GM12878 (cell line): ENCODE measurements at regions not wholly inside any gene's neighbourhood (a gene's known extent, or its start where the extent isn't known, plus 50 kb on each side); places are given as distances from the start of the nearest gene placed in this dataset.

Experiments used
- ATAC-seq: fragments of 200-7000 bp; cut with Tn5 transposase; 3 replicates; pipeline ENCODE4 v1.9.1; 2020; ENCODE audit warnings: mild to moderate bottlenecking, moderate library complexity
- BruUV-seq: library from RNA; stranded (reverse); fragments of 400-500 nt; replicated peaks from 2 replicates; lab custom pipeline; 2021; lab: Mats Ljungman, UMichigan
- CTCF ChIA-PET: fragments of 300-600 bp; sonication (Branson Sonifier 250); formaldehyde crosslinking; extraction: SDS; loops from one replicate; lab custom pipeline; 2021; ENCODE audit warnings: inconsistent platforms; lab: Yijun Ruan, JAX
- POLR2A ChIA-PET: fragments of 350-600 bp; formaldehyde crosslinking; extraction: SDS; loops from one replicate; lab custom pipeline; 2021; ENCODE audit warnings: inconsistent platforms; lab: Charles Lee
- RAD21 ChIA-PET: fragments of 300-600 bp; sonication (Branson Sonifier 250); formaldehyde crosslinking; loops from one replicate; lab custom pipeline; 2023; ENCODE audit warnings: antibody characterized with exemption; ENCODE audit not compliant: unreplicated experiment; lab: Charles Lee
- SMC1A ChIA-PET: fragments of 300-600 bp; sonication (Branson Sonifier 250); formaldehyde crosslinking; loops from one replicate; lab custom pipeline; 2023; ENCODE audit not compliant: unreplicated experiment, uncharacterized antibody; lab: Charles Lee
- DNase-seq: peaks from one replicate; pipeline ENCODE4 v3.0.0-alpha.2; 2011; ENCODE audit warnings: low read depth, low spot score
- FAIRE-seq: peaks from 3 replicates; lab custom pipeline; 2011; peaks lifted over from hg19 to GRCh38; lab: Jason Lieb, UNC
- H2AFZ ChIP-seq: 2 replicates; pipeline ENCODE4 v1.6.0; 2011; ENCODE audit warnings: low read depth, low read length, control low read depth; ENCODE audit not compliant: control insufficient read depth
- H3K27ac ChIP-seq: 2 replicates; pipeline ENCODE4 v1.5.1; 2011; ENCODE audit warnings: control low read depth; ENCODE audit not compliant: control insufficient read depth, insufficient read depth
- H3K27me3 ChIP-seq, 2 experiments: replicated peaks in 1 of 2; 2 replicates each; pipeline versions ENCODE4 v1.6.0 to v1.6.1; 2011; ENCODE audit warnings: low read length in 1 of 2; ENCODE audit not compliant: control insufficient read depth in 2 of 2, insufficient read depth in 2 of 2
- H3K36me3 ChIP-seq, 2 experiments: 2 replicates each; pipeline ENCODE4 v1.5.1; 2011; ENCODE audit warnings: low read length in 1 of 2; ENCODE audit not compliant: control insufficient read depth in 2 of 2, insufficient read depth in 2 of 2
- H3K4me1 ChIP-seq: 2 replicates; pipeline ENCODE4 v1.6.1; 2011; ENCODE audit warnings: mild to moderate bottlenecking, low read length, moderate library complexity, mixed read lengths; ENCODE audit not compliant: control insufficient read depth, insufficient read depth
- H3K4me2 ChIP-seq: 2 replicates; pipeline ENCODE4 v1.6.0; 2011; ENCODE audit warnings: control low read depth; ENCODE audit not compliant: control insufficient read depth, insufficient read depth
- H3K4me3 ChIP-seq: fragments of 200-600 bp; sonication (generic); 2 replicates; pipeline ENCODE4 v1.5.1; 2016
- H3K79me2 ChIP-seq: 2 replicates; pipeline ENCODE4 v1.6.0; 2011; ENCODE audit warnings: low read length; ENCODE audit not compliant: control insufficient read depth, insufficient read depth
- H3K9ac ChIP-seq: 2 replicates; pipeline ENCODE4 v1.8.0; 2011; ENCODE audit warnings: low read length, control low read depth, mixed read lengths; ENCODE audit not compliant: control insufficient read depth, insufficient read depth
- H3K9me3 ChIP-seq: replicated peaks from 3 replicates; pipeline ENCODE4 v1.5.1; 2011; ENCODE audit warnings: mild to moderate bottlenecking, low read length; ENCODE audit not compliant: control insufficient read depth, insufficient read depth
- H4K20me1 ChIP-seq: 2 replicates; pipeline ENCODE4 v1.6.0; 2011; ENCODE audit not compliant: control insufficient read depth, insufficient read depth
- BMI1 ChIP-seq: fragments of 450-650 bp; IDR thresholded peaks from 2 replicates; pipeline ENCODE4 v1.6.1; 2016; ENCODE audit warnings: mild to moderate bottlenecking, moderate library complexity, borderline replicate concordance
- CREB1 ChIP-seq: IDR thresholded peaks from 2 replicates; pipeline ENCODE4 v1.6.1; 2012; ENCODE audit warnings: low read depth, mild to moderate bottlenecking, inconsistent platforms
- GABPA ChIP-seq: IDR thresholded peaks from 2 replicates; pipeline ENCODE4 v1.6.1; 2014; ENCODE audit warnings: antibody characterized with exemption, low read depth, mild to moderate bottlenecking, inconsistent platforms
- KLF5 ChIP-seq: fragments of 450-650 bp; IDR thresholded peaks from 2 replicates; pipeline ENCODE4 v1.6.1; 2014; ENCODE audit warnings: mild to moderate bottlenecking; ENCODE audit not compliant: partially characterized antibody
- RB1 ChIP-seq: fragments of 450-650 bp; formaldehyde crosslinking; IDR thresholded peaks from 2 replicates; pipeline ENCODE4 v1.6.1; 2017; ENCODE audit warnings: mild to moderate bottlenecking, borderline replicate concordance
- SMARCA5 ChIP-seq: fragments of 450-650 bp; IDR thresholded peaks from 2 replicates; pipeline ENCODE4 v1.6.1; 2017; ENCODE audit warnings: mild to moderate bottlenecking
- SPI1 ChIP-seq: IDR thresholded peaks from 2 replicates; pipeline ENCODE4 v1.6.1; 2011; ENCODE audit warnings: low read depth, mild to moderate bottlenecking, low read length, moderate library complexity, borderline replicate concordance; ENCODE audit not compliant: insufficient read depth
- YBX1 ChIP-seq: fragments of 450-650 bp; IDR thresholded peaks from 2 replicates; pipeline ENCODE4 v1.6.1; 2016; ENCODE audit warnings: antibody characterized with exemption
- ZSCAN29 ChIP-seq: fragments of 450-650 bp; IDR thresholded peaks from 2 replicates; pipeline ENCODE4 v1.6.1; 2017; ENCODE audit warnings: mild to moderate bottlenecking, moderate library complexity
- WGBS: methylation state at CpG from one replicate; pipeline ENCODE4 v1.1.6; 2016; ENCODE audit warnings: low lambda C conversion rate; ENCODE audit not compliant: insufficient replicate concordance, insufficient coverage; ENCODE audit errors: missing lambda C conversion rate; 5-methylcytosine and 5-hydroxymethylcytosine counted together
- in situ Hi-C: fragments of 300-500 bp; cut with MboI; formaldehyde crosslinking; loops from 9 replicates; pipeline ENCODE4 v1.14.3; 2018; ENCODE audit warnings: mixed read lengths
- intact Hi-C: fragments of 100-400 bp; cut with micrococcal nuclease; formaldehyde crosslinking; loops from one replicate; pipeline ENCODE4 v1.14.2; 2022; ENCODE audit not compliant: unreplicated experiment
- TF ChIP-seq, protein P1 (sequence below): fragments of 450-650 bp; IDR thresholded peaks from 2 replicates; pipeline ENCODE4 v1.6.1; 2018; ENCODE audit warnings: mild to moderate bottlenecking, low read depth, moderate library complexity; ENCODE audit not compliant: partially characterized antibody

DNA sequence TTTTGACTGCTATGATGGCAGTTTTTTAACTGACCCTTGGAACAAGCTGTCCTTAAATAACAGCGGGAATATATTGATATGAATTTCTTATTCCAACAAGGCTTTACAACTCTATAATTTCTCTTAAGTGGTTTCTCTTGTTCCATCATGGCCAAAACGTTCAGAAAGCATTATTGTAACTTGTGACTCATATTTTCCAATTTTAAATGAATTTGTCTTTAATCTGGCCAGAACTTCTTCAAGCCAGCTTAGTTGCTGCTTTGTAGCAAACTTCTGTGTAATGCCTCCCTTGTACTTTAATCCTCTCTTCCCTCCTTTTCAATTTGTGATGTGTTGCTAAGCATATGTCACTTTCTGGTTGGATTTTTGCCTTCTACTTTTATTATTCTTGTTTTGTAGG is 271.9 kb downstream of the KIF20B start:
- in situ Hi-C loops (no loop called here), intact Hi-C loops (no loop called here)
- ChIA-PET RAD21 (interaction anchor here (0.7 kb wide), 1 partner anchor 351 kb away, joined by 4 read pairs; no protein-coding TSS in a partner anchor), POLR2A (interaction anchor here (0.6 kb wide), 1 partner anchor 16 kb away, joined by 3 read pairs; no protein-coding TSS in a partner anchor), SMC1A (interaction anchor here (1.1 to 1.8 kb wide), 2 partner anchors 17 to 46 kb away, joined by 3 to 4 read pairs; no protein-coding TSS in a partner anchor), CTCF (no interaction called here)
- H2AFZ ChIP-seq: no peak overlapping the region
- no TSS peak for BruUV-seq
- no peaks in the 10 kb centered on the region for H3K27me3 ChIP-seq
- ATAC-seq (no peak), FAIRE-seq (no peak), DNase-seq (no peak)
- no peaks in the 10 kb centered on the region for H4K20me1 ChIP-seq
- no peaks in the 10 kb centered on the region for H3K9me3 ChIP-seq
- H3K27ac ChIP-seq: no peak overlapping the region
- no peaks in the 10 kb centered on the region for H3K79me2 ChIP-seq
- H3K4me1 ChIP-seq: no peaks in the 10 kb centered on the region
- no peak overlapping the region for H3K9ac ChIP-seq
- TF ChIP-seq KLF5: no peak
- TF ChIP-seq BMI1: no peak
- TF ChIP-seq ZSCAN29: no peak
- TF ChIP-seq, protein P1, sequence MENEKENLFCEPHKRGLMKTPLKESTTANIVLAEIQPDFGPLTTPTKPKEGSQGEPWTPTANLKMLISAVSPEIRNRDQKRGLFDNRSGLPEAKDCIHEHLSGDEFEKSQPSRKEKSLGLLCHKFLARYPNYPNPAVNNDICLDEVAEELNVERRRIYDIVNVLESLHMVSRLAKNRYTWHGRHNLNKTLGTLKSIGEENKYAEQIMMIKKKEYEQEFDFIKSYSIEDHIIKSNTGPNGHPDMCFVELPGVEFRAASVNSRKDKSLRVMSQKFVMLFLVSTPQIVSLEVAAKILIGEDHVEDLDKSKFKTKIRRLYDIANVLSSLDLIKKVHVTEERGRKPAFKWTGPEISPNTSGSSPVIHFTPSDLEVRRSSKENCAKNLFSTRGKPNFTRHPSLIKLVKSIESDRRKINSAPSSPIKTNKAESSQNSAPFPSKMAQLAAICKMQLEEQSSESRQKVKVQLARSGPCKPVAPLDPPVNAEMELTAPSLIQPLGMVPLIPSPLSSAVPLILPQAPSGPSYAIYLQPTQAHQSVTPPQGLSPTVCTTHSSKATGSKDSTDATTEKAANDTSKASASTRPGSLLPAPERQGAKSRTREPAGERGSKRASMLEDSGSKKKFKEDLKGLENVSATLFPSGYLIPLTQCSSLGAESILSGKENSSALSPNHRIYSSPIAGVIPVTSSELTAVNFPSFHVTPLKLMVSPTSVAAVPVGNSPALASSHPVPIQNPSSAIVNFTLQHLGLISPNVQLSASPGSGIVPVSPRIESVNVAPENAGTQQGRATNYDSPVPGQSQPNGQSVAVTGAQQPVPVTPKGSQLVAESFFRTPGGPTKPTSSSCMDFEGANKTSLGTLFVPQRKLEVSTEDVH: no peak
- TF ChIP-seq RB1: no peak
- no peak for TF ChIP-seq GABPA
- no peak for TF ChIP-seq CREB1
- no peak for TF ChIP-seq YBX1
- no peak for TF ChIP-seq SPI1
- TF ChIP-seq SMARCA5: no peak
- H3K4me3 ChIP-seq: no peak overlapping the region
- no peak overlapping the region for H3K4me2 ChIP-seq
- H3K36me3 ChIP-seq: no peaks in the 10 kb centered on the region
- WGBS: 21% methylated on average over 2 of the region's 2 CpGs
